CD14-positive monocyte (primary cell): ENCODE measurements at regions not wholly inside any gene's neighbourhood (a gene's known extent, or its start where the extent isn't known, plus 50 kb on each side); places are given as distances from the start of the nearest gene placed in this dataset.

Experiments
- DNase-seq, 3 donors: peaks; one replicate each; pipeline ENCODE4 v3.0.0-alpha.2; 2011 to 2022
- H2AFZ ChIP-seq: 2 replicates; pipeline ENCODE4 v1.6.0; 2012; ENCODE audit warnings: mild to moderate bottlenecking, low read depth, low read length, inconsistent platforms; ENCODE audit not compliant: insufficient read depth, poor library complexity, severe bottlenecking
- H3K27ac ChIP-seq, 2 donors: 1 replicate in 1 of 2; 2 replicates in 1 of 2; pipeline ENCODE4 v1.5.1; 2012 to 2013; ENCODE audit warnings: low read length in 2 of 2, control low read depth in 1 of 2, inconsistent platforms in 1 of 2, low read depth in 1 of 2, mild to moderate bottlenecking in 1 of 2
- H3K27me3 ChIP-seq, 2 donors: one replicate each; pipeline versions ENCODE4 v1.6.0 to v1.6.1; 2011 to 2013; ENCODE audit warnings: low read length in 2 of 2; ENCODE audit not compliant: control insufficient read depth in 2 of 2, insufficient read depth in 2 of 2
- H3K36me3 ChIP-seq, 2 donors: replicated peaks in 1 of 2; 1 replicate in 1 of 2; 2 replicates in 1 of 2; pipeline versions ENCODE4 v1.5.1 to v1.6.1; 2012 to 2013; ENCODE audit warnings: low read length in 2 of 2, control low read depth in 1 of 2, inconsistent platforms in 1 of 2, mild to moderate bottlenecking in 1 of 2; ENCODE audit not compliant: insufficient read depth in 2 of 2, control insufficient read depth in 1 of 2
- H3K4me1 ChIP-seq, 2 donors: 1 replicate in 1 of 2; 2 replicates in 1 of 2; pipeline versions ENCODE4 v1.5.1 to v1.6.1; 2012 to 2013; ENCODE audit warnings: low read length in 2 of 2, control low read depth in 1 of 2, inconsistent platforms in 1 of 2, mild to moderate bottlenecking in 1 of 2, moderate library complexity in 1 of 2; ENCODE audit not compliant: insufficient read depth in 2 of 2, control insufficient read depth in 1 of 2
- H3K4me2 ChIP-seq: replicated peaks from 2 replicates; pipeline ENCODE3; 2012; ENCODE audit warnings: low read length, moderate library complexity, mild to moderate bottlenecking; ENCODE audit not compliant: poor library complexity, severe bottlenecking; ENCODE audit errors: extremely low read depth
- H3K4me3 ChIP-seq, 3 experiments: fragments of 200-600 bp in 1 of 3; sonication (generic) in 1 of 3; replicated peaks in 1 of 3; 1 replicate in 2 of 3; 2 replicates in 1 of 3; pipeline ENCODE4 v1.5.1; 2011 to 2013; ENCODE audit warnings: low read length in 3 of 3, mild to moderate bottlenecking in 3 of 3, control low read depth in 2 of 3, low read depth in 2 of 3, inconsistent platforms in 1 of 3, moderate library complexity in 1 of 3
- H3K79me2 ChIP-seq: 2 replicates; pipeline ENCODE4 v1.6.0; 2012; ENCODE audit warnings: mild to moderate bottlenecking, control low read depth, inconsistent platforms, low read length, moderate library complexity; ENCODE audit not compliant: insufficient read depth
- H3K9ac ChIP-seq: 2 replicates; pipeline ENCODE4 v1.6.0; 2017; ENCODE audit warnings: low read length, mild to moderate bottlenecking; ENCODE audit not compliant: insufficient read depth, poor library complexity, severe bottlenecking
- H3K9me3 ChIP-seq, 2 donors: replicated peaks in 1 of 2; 1 replicate in 1 of 2; 2 replicates in 1 of 2; pipeline versions ENCODE4 v1.5.1 to v1.6.1; 2012 to 2013; ENCODE audit warnings: low read length in 2 of 2, control low read depth in 1 of 2; ENCODE audit not compliant: control insufficient read depth in 1 of 2, insufficient read depth in 1 of 2
- H4K20me1 ChIP-seq: 2 replicates; pipeline ENCODE4 v1.6.0; 2012; ENCODE audit warnings: mild to moderate bottlenecking, low read length, control low read depth, moderate library complexity; ENCODE audit not compliant: insufficient read depth
- H3K27ac Mint-ChIP-seq, 7 donors: one replicate each; pipeline ENCODE4 v1.8.0; 2020; ENCODE audit warnings: mild to moderate bottlenecking in 7 of 7, mixed read lengths in 7 of 7, moderate library complexity in 6 of 7, inconsistent platforms in 2 of 7
- H3K27me3 Mint-ChIP-seq, 3 donors: one replicate each; pipeline ENCODE4 v1.8.0; 2021 to 2022; ENCODE audit warnings: low read depth in 3 of 3, mild to moderate bottlenecking in 3 of 3, mixed read lengths in 3 of 3, moderate library complexity in 3 of 3, inconsistent platforms in 1 of 3
- H3K36me3 Mint-ChIP-seq, 2 donors: one replicate each; pipeline ENCODE4 v1.8.0; 2020; ENCODE audit warnings: mixed read lengths in 2 of 2, inconsistent platforms in 1 of 2, mild to moderate bottlenecking in 1 of 2
- H3K4me1 Mint-ChIP-seq: one replicate; pipeline ENCODE4 v1.8.0; 2020; ENCODE audit warnings: mild to moderate bottlenecking, mixed read lengths
- H3K4me3 Mint-ChIP-seq, 2 donors: one replicate each; pipeline ENCODE4 v1.8.0; 2020; ENCODE audit warnings: mild to moderate bottlenecking in 2 of 2, mixed read lengths in 2 of 2, moderate library complexity in 1 of 2
- H3K9me3 Mint-ChIP-seq, 7 donors: one replicate each; pipeline ENCODE4 v1.8.0; 2020 to 2022; ENCODE audit warnings: mixed read lengths in 7 of 7, mild to moderate bottlenecking in 6 of 7, moderate library complexity in 6 of 7, inconsistent platforms in 2 of 7
- CTCF ChIP-seq: fragments of 200-600 bp; IDR thresholded peaks from one replicate; pipeline ENCODE4 v1.8.0; 2022; ENCODE audit warnings: antibody characterized with exemption, mild to moderate bottlenecking
- WGBS: methylation state at CpG from one replicate; pipeline ENCODE4 v1.1.5; 2013; ENCODE audit warnings: missing lambda C conversion rate; ENCODE audit not compliant: insufficient coverage; 5-methylcytosine and 5-hydroxymethylcytosine counted together
- intact Hi-C, 2 donors: fragments of 100-400 bp; cut with micrococcal nuclease; formaldehyde crosslinking; loops; one replicate each; pipeline versions ENCODE4 v1.15.0 to v1.15.1; 2023

GRCh38 chr4:149077181-149077580, 635.0 kb upstream of the NR3C2 start:
- H3K4me3 Mint-ChIP-seq: no peak overlapping the region
- H3K36me3 ChIP-seq: no peaks in the 10 kb centered on the region
- peaks cover 2 to 12% (median 8%) of the 10 kb centered on the region in 7 donors for H3K9me3 Mint-ChIP-seq
- H3K36me3 Mint-ChIP-seq: no peaks in the 10 kb centered on the region
- H3K4me3 ChIP-seq: no peak overlapping the region
- no peak for DNase-seq
- no peaks in the 10 kb centered on the region for H3K4me1 Mint-ChIP-seq
- no peak for TF ChIP-seq CTCF
- peaks cover 9 to 10% of the 10 kb centered on the region in 2 donors for H3K9me3 ChIP-seq
- no peak overlapping the region for H3K9ac ChIP-seq
- H2AFZ ChIP-seq: no peak overlapping the region
- H3K27ac Mint-ChIP-seq: no peak overlapping the region
- H3K27me3 ChIP-seq: no peaks in the 10 kb centered on the region
- H3K27ac ChIP-seq: no peak overlapping the region
- no peaks in the 10 kb centered on the region for H3K4me1 ChIP-seq
- no peaks in the 10 kb centered on the region for H3K79me2 ChIP-seq
- H4K20me1 ChIP-seq: no peaks in the 10 kb centered on the region
- H3K27me3 Mint-ChIP-seq: no peaks in the 10 kb centered on the region
- H3K4me2 ChIP-seq: no peak overlapping the region
- intact Hi-C loops: no loop called here
- WGBS: no CpG with 5 or more reads among the region's 1 CpG

GRCh38 chr4:149076401-149076800, 634.2 kb upstream of the NR3C2 start:
- no peak overlapping the region for H3K4me3 Mint-ChIP-seq
- H3K9me3 Mint-ChIP-seq: peaks cover 2 to 12% (median 8%) of the 10 kb centered on the region in 7 donors
- intact Hi-C loops: no loop called here

More at GRCh38 chr4:149076401-149076800, 634.2 kb upstream of the NR3C2 start:
- H3K4me1 Mint-ChIP-seq: no peaks in the 10 kb centered on the region
- H3K36me3 ChIP-seq: no peaks in the 10 kb centered on the region
- no peaks in the 10 kb centered on the region for H3K4me1 ChIP-seq
- 71% methylated on average over 1 of the region's 1 CpG for WGBS
- DNase-seq: no peak
- no peaks in the 10 kb centered on the region for H3K27me3 Mint-ChIP-seq
- peaks cover 9 to 10% of the 10 kb centered on the region in 2 donors for H3K9me3 ChIP-seq
- no peak overlapping the region for H3K27ac Mint-ChIP-seq
- H3K27ac ChIP-seq: no peak overlapping the region
- no peak for TF ChIP-seq CTCF
- no peak overlapping the region for H3K4me2 ChIP-seq
- H3K36me3 Mint-ChIP-seq: no peaks in the 10 kb centered on the region
- no peak overlapping the region for H3K4me3 ChIP-seq
- no peak overlapping the region for H3K9ac ChIP-seq
- no peaks in the 10 kb centered on the region for H3K79me2 ChIP-seq
- H2AFZ ChIP-seq: no peak overlapping the region
- H4K20me1 ChIP-seq: no peaks in the 10 kb centered on the region
- no peaks in the 10 kb centered on the region for H3K27me3 ChIP-seq
